Choroid plexus epithelial cell (primary cell): ENCODE measurements at regions not wholly inside any gene's neighbourhood (a gene's known extent, or its start where the extent isn't known, plus 50 kb on each side); places are given as distances from the start of the nearest gene placed in this dataset.

Experiments used
- DNase-seq: peaks from one replicate; pipeline ENCODE4 v3.0.0-alpha.2; 2010; ENCODE audit warnings: low read depth
- H3K4me3 ChIP-seq: 2 replicates; pipeline ENCODE4 v1.5.1; 2011; ENCODE audit warnings: low read depth, mild to moderate bottlenecking, control low read depth, low read length, moderate library complexity
- CTCF ChIP-seq: conservative IDR thresholded peaks from 2 replicates; pipeline ENCODE4 v1.5.1; 2011; ENCODE audit warnings: low read depth, mild to moderate bottlenecking, control low read depth, inconsistent platforms, low read length, moderate library complexity

GRCh38 chr2:228747483-228747882, 523.6 kb downstream of the PID1 start:
- no peak for TF ChIP-seq CTCF

GRCh38 chr2:228738671-228739380, 532.3 kb downstream of the PID1 start:
- H3K4me3 ChIP-seq: no peak overlapping the region
- DNase-seq: no peak
- no peak for TF ChIP-seq CTCF

More at GRCh38 chr2:228747483-228747882, 523.6 kb downstream of the PID1 start:
- DNase-seq: no peak
- H3K4me3 ChIP-seq: no peak overlapping the region

- DNase-seq: no peak
- no peak for TF ChIP-seq CTCF
- H3K4me3 ChIP-seq: no peak overlapping the region
Measured at GRCh38 chr2:228735697-228736096, 535.4 kb downstream of the PID1 start.

GRCh38 chr2:228731517-228731916, 539.6 kb downstream of the PID1 start:
- DNase-seq: peak; percentile 91
- no peak overlapping the region for H3K4me3 ChIP-seq
- TF ChIP-seq CTCF: no peak

GRCh38 chr2:228728961-228729360, 542.1 kb downstream of the PID1 start:
- no peak for TF ChIP-seq CTCF
- no peak overlapping the region for H3K4me3 ChIP-seq
- DNase-seq: peak; percentile 13

GRCh38 chr2:228725031-228725430, 543.5 kb upstream of the SPHKAP start:
- TF ChIP-seq CTCF: no peak
- no peak for DNase-seq
- no peak overlapping the region for H3K4me3 ChIP-seq

GRCh38 chr2:228723599-228723998, 542.1 kb upstream of the SPHKAP start:
- no peak for DNase-seq
- TF ChIP-seq CTCF: no peak
- no peak overlapping the region for H3K4me3 ChIP-seq
